ENCODE measurements at regions not wholly inside any gene's neighbourhood (a gene's known extent, or its start where the extent isn't known, plus 50 kb on each side); places are given as distances from the start of the nearest gene placed in this dataset.

DNA sequence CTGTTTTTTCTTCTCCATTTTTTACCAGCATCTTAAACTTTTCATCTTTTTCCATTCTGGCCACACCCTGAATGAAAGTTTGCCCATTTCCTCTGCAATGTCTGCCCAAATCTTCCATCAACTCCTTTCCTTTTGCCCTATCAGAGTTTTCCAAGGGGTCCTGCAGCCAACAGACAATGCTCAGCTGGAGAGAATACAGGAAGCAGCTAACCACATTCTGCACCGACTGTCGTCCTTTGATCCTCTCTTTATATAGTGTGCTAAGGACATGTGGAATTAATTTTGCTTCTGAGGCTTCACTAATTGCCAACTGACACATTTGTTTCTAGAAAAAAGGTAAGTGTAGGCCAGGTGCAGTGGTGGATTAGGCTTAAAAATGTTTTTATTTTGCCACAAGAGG is 50.5 kb upstream of the DLX2 start:
- no peak for DNase-seq (ENCODE audit: low read depth)

DNA sequence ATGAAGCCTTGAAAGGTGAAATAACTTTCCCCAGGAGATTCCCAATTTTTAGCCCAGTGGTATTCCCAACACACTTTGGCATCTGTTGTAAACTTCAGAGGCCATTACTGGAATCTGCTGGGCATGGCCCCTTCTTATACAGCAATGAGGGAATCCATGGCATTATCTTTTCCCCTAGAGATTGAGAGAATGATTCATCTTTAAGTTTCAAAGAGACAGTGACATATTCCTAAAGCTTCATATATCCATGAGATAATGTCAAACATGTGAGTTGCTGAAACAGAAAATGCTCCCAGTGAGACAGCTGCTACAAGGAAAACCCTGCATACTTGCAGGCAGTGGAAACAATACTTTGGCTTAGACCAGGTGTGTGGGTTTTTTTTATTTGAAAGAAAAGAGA is 51.1 kb upstream of the DLX2 start:
- no peak for DNase-seq (ENCODE audit: low read depth)

DNA sequence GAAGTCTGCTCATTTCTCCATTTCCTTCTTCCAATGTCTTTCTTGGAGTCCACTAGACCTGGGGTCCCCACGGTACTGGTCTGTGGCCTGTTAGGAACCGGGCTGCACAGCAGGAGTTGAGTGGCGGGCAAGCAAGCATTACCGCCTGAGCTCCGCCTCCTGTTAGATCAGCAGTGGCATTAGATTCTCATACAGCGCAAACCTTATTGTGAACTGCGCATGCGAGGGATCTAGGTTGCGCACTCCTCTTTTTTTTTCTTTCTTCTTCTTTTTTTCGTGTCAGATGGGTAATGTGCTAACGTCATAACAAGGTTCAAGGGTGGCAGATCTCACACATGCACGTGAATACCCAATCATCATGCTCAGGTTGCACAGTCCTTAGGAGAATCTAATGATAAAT is 53.1 kb upstream of the DLX2 start:
- no peak for DNase-seq (ENCODE audit: low read depth)

DNA sequence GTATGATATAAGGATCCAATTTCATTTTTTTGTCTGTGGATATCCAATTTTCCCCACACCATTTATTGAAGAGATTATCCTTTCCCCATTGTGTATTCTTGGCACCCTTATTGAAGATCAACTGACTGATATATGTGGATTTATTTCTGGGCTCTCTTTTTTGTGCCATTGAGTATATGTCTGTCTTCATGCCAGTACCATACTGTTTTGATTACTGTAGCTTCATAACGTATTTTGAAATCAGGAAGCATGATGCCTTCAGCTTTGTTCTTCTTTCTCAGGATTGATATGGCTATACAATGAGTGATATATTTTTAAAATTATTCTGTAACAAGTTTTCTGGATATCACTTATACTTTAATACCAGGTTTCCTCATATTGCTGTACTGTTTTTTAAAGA is 58.1 kb upstream of the DLX2 start:
- DNase-seq (ENCODE audit: low read depth): no peak

DNA sequence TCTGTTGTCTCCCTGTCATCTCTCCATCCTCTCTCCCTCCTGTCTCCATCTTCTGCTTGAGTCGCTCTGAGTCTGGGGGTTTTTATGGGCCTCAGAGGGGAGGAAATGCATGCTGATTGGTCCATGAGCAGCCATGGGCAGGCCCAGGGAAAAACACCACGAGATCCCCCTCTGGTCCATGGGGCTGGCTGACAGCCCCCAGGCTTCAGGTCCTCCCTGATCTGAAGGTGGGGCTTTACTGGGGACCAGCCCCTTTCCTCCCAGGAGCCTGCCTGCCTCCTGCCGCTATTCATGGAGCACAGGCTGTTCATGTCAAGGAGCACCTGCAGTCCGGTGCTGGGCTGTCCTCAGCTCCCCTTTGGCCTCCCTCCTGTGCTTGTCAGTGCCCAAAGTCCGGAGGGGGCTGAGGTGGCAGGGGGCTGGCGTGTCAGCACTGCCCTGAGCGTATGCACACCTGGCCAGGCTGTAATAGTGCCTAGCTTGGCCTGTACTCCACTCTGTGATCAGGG is 59.6 kb upstream of the DLX2 start:
- no peak for DNase-seq (ENCODE audit: low read depth)

DNA sequence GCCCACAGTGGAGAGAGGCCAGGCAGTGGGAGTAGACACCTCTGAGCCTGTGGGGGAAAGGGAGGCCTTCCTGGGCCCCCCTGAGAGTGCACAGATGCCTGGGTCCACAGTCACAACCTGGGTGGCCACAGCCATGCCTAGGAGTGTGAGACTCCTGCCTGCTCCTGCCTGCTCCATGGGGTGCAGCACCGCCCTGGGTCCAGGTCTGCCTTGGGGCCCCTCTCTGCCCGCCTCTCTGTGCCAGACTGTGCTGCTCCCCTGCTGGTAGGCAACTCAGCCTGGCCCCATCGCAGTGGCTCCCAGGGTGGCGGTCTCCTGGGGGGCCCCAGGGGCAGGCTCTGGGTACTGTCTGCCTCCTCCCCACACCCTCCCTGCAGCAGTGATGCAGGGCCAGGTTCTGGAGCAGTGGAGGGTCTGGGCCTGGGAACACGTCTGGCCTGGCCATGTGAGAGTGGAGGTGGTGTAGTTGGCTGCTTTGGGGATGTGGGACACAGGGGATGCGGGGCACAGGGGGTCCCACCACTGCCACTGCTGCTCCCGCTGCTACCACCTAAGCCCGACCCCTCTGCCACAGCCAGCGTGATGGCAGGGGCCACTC is 60.1 kb upstream of the DLX2 start:
- DNase-seq (ENCODE audit: low read depth): no peak

DNA sequence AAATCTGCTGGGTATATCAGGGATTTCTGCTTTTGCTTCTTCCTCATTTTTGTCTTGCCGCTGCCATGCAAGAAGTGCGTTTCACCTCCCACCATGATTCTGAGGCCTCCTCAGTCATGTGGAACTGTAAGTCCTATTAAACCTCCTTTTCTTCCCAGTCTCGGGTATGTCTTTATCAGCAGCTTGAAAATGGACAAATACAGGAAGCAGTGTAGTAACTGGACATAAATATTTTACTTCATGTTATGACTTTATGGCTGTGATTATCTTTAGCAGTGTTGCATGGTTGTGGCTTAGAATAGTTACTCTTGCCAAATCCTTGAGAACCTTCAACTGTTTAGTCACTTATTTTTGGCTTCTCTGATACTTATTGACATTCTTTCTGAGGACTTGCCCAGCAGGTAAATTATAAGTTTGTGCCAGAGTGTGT is 66.2 kb upstream of the DLX2 start:
- no peak for DNase-seq (ENCODE audit: low read depth)

DNA sequence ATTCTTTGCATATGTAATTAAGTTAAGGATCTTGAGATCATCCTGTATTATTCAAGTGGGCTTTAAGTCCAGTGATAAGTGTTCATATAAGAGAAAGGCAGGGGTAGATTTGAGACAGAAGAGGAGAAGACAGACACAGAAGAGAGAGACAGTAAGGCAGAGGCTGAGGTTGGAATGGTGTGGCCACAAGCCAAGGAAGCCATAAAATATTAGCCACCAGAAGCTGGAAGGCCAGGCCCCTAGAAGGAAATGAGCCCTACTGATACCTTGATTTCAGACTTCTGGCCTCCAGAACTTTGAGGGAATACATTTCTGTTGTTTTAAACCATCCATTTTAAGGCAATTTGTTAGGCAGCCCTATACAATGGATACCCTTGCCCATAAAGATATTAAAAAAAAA is 66.9 kb upstream of the DLX2 start:
- DNase-seq (ENCODE audit: low read depth): no peak

DNA sequence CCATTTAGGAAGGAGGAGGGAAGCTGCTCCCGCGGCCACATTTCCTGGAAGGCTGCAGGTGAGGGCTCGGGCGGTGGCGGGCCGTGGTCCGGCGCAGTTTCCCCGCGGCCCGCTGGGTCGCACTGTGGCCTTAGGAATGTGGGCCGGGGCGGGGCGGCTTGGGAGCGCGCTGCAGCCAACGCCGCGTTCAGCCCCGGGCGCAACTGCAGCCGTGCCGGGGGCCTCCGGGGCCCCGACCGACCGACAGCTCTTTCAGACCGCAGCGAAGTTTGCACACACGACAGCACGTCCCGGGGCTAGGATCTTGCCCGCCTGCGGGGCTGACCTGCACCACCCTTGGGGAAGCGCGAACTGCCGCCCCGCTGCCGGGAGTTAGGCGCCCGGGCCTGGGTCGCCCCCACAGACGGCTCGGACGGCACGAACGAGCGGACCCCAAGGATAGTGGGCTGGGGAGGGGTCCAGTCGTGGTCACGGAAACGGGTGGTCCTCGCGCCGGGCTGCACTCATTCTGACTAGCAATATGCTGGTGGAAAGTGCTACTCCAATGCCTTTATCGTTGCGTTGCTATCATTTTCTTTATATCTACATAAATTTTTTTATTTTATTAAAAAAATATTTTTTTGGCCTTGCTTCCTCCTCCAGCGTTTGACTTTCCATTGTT is 69.9 kb upstream of the DLX2 start:
- peak; percentile 39 for DNase-seq (ENCODE audit: low read depth)

DNA sequence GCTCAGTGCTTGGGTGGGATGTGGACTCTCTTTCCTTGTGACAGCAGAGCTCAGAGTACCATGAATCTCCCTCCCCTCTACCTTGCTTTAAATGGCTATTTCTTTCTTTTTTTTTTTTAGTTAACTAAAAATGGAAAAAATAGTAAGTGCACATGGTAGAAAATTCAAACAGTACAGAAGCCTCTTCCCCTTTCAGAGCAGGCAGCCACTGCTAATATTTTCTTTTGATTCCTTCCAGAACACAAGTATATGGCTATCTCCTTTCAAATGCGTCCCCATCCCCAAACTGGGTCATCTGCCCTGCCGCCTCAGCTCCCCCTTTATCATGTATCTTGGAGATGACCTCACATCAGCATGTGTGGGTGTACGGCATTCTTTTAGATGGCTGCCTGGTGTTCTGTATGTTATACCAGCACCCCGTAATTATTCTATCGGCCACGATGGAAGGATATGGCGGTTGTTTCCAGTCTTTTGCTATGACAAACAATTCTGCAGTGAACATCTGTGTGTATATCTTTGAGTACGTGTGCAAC is 70.5 kb upstream of the DLX2 start:
- DNase-seq (ENCODE audit: low read depth): no peak

DNA sequence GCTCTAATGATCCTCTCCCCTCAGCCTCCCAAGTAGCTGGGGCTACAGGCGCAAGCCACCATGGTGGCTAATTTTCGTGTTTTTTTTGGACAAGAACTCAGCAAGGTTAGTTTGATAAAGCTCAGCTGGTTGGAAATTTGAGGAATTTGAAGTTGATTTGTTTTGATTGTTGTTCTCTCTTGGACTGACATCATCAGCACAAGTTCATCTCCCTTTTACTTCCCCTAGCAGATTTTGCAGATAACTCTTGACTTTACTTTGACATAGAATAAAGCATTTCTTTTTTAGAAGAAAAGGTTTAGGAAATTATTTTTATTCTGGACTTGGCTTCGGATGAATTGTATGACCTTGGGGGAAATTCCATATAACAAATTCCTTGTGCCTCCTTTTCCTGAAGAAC is 74.9 kb upstream of the DLX2 start:
- DNase-seq (ENCODE audit: low read depth): no peak

DNA sequence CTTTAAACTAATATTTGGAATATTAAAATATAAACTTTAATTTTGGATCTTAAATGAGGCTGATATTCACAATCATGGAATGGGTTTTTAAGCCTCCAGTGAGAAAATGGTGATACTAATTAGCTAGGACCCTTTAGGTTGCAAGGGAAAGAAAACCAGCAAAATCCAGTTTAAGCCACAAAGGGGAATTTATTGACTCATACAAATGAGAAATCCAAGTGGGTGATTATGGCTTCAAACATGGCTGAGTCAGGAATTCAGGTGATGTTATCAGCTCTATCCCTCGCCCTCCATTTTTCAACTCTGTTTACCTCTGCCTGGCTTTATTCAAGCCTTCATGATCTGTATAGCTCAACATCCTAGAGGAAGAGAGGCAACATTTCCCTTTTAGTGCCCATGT is 75.3 kb upstream of the DLX2 start:
- DNase-seq (ENCODE audit: low read depth): no peak

DNA sequence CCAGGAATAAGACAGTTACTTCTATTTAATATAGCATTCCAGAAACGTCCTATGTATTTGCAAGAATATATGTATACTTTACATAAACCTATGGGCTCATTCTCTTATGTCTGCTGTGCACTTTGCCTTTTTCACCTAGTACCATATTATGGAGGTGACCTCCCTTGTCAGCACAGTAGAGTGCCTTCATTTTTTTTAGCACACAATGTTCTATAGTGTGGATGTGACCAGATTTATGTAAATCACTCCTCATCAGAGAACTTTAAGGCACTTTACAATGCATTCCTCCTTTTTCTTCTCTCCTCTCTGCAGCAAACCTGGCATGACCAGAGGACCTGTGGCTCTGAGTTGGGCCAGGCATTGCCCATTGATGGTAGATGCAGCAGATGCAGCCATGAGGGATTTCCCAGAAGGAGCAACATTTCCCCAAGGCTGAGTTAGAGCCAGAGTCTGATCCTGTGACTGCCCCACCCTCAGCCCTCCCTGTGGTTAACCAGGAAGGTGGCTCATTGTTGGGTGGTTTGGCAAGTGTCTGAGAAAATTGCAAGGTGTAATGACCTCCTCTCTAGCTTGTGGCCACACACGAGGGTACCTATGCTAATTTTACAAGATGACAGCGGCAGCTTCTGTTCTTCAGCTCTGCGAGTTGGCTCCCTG is 76.5 kb upstream of the DLX2 start:
- DNase-seq (ENCODE audit: low read depth): no peak

DNA sequence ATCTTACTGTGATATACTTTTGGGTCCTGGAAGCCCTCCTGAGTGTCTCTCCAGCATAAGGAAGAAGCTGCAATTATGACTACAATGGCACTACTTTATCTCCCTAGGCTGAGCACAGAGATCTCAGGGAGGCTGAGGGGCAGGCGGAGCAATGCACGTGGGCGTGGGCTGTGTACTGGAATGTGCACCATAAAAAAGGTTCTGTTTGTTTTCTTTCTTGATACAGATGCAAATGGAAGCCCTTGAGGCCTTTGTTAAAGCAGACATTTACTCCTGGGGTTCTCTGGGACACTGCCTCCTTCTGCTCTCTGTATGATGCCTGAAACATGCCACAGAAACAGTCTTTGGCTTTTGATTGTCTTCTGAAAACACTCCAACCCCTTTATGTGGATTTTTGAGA is 79.1 kb upstream of the DLX2 start:
- DNase-seq (ENCODE audit: low read depth): no peak

DNA sequence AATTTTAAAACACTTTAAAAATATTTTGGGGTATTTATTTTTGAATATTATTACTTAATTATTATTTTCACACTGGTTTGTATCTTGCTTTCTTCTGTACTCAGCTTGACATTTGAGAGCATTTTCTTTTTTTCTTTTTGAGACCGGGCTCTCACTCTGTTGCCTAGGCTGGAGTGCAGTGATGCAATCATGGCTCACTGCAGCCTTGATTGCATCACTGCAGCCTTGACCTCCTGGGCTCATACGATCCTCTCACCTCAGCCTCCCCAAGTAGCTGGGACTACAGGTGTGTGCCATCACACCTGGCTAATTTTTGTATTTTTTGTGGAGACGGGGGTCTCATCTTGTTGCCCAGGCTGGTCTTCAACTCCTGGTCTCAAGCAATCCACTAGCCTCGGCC is 79.9 kb upstream of the DLX2 start:
- no peak for DNase-seq (ENCODE audit: low read depth)

DNA sequence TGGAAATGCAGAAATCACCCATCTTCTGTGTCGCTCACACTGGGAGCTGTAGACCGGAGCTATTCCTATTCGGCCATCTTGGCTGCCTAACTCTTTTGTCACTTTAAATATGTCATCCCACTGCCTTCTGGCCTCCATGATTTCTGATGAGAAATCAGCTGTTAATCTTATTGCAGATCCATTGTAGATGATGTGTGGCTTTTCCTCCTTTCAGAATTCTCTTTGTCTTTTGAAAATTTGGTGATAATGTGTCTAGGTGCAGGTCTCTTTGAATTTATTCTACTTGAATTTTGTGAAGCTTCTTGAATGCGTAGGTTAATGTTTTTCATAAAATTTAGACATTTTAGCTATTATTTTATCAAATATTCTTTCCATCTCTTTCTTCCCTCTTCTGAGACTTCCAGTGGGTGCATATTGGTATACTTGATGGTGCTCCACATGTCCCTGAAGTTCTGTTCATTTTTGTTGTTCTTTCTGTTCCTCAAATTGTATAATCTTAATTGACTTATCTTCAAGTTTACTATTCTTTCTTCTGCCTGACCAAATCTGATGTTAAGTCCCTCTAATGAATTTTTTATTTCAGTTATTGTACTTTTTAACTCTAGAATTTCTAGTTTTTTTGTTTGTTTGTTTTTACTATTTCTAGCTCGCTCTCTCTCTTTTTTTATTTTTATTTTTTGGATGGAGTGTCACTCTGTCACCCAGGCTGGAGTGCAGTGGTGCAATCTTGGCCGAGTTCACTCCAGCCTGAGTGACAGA is 90.8 kb upstream of the DLX2 start:
- DNase-seq (ENCODE audit: low read depth): no peak

DNA sequence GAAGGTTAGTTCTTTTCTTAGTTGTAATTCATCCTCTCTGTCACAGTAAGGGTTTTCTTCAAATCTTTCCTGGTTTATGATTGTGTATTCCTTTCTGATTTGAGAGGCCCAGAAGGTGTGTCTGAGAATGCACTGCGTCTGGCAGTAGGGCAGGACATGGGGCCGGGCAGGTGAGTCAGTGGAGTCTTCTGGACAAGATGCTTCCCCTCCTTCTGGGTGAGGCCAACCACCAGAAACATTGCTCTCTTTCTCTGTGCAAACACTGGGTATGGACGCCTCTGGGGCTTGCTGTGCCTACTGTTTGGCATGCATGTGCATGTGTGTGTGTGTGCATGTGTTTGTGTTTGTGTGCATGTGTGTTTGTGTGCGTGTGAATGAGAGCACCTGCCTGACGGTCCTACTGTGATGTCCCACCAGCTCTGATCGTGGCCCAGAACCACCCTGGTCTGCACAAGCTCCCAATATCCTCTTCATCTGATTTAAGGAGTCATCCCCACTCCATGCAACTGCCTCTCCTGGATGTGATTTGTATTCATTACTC is 93.2 kb upstream of the DLX2 start:
- DNase-seq (ENCODE audit: low read depth): no peak

DNA sequence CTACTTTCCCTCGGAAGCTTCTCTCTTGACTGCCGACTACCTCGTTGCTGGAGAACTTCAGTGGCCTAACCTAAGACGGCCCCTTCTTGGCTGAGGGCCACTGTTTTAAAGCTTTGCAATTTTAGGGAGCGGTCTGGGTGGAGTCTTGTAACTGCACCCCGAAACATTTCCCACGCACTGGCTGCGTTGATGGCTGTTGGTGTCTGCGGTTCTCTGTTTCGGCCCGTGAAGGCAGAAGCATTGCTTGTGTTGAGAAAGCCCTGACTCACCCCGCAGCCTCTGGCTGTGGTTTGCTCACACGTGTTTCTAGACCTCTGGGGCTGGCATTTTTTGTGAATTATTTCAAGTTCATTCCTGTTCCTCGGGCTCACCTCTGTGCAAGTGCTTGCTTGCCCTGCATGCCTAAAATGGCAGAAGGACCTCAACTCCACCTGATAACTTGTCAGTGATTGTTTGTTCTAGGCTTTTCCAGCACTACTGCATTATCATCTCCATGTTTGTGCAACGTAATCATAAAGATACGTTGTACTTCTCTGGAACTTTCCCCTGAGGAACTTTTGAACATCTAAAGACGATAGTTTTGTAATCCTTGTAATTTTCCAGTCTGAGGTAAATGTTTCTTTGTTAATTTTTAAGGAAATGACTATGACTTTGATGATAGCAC is 94.2 kb upstream of the DLX2 start:
- no peak for DNase-seq (ENCODE audit: low read depth)

DNA sequence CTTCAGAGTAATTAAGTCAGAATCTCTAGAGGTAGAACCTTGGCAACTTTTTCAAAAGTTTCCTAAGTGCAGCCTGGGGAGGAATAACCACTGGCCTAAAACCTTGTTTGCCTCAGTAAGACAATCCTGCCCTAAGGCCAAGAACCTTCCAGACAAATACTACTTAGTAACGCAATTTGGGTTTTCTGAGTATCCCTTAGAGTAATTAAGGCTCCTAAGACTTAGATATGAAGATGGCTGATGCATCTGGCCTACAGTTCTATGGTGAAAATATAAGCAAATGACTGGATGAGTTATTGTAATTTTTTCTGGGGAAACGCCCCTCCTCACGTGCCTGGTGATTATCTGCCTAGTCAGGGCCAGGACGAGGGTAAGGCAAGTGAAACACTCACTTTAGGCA is 95.7 kb upstream of the DLX2 start:
- DNase-seq (ENCODE audit: low read depth): no peak

DNA sequence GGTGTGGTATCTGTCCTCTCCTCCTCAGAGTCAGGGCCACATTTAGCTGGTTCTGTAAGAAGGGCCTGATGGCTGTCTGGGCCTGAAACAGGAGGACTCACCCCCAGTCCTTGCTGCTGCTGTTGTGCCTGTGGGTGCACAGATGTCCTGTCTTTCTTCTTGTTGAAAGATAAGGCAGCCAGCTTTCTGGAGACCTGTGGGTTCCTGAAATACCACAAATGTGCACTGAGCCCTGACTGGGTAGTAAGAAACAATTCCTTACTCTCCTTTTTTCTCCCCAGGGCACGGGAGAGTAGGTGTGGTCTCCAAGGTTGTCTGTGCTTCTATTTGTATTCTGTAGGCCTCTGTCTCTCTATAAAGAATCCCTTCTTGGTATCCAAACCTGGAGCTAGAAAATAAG is 96.2 kb upstream of the DLX2 start:
- no peak for DNase-seq (ENCODE audit: low read depth)

DNA sequence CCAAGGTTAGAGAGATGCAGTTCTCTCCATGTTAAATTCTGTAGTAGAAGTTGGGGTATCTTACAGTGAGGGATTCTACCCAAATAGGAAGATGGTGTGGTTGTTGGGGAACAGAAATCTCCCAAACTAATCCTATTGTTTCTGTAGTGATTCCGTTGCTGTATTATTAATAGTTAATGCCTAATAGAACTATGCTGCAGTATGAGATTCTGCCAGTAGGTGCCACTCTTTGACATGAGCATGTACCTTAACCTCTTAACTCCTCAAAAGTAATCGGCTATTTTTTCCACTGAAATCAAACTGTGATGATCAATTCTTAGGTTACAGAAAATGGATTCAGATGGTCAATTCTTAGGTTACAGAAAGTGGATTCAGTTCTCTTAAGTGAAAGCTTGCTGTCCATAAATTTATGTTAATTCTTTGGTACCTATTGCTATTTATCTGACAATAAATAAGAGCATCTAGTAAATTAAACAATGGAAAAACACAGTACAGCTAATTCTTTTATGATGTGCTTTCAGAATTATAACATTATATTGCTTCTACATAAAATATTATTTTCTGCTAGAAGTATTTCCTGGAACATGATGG is 97.9 kb upstream of the DLX2 start:
- DNase-seq (ENCODE audit: low read depth): no peak
